Neural cell (in vitro differentiated cells): ENCODE measurements at regions not wholly inside any gene's neighbourhood (a gene's known extent, or its start where the extent isn't known, plus 50 kb on each side); places are given as distances from the start of the nearest gene placed in this dataset.

Experiments
- H2AFZ ChIP-seq: fragments of 200-600, 300-800 bp; sonication (generic), shearing (Covaris generic); 2 replicates; pipeline ENCODE4 v1.6.0; 2014; ENCODE audit warnings: low read depth, mild to moderate bottlenecking, antibody characterized with exemption, low read length, moderate library complexity
- H3F3A ChIP-seq: fragments of 200-600 bp; shearing (Covaris generic); 2 replicates; pipeline ENCODE4 v1.6.1; 2016; ENCODE audit warnings: mild to moderate bottlenecking, moderate library complexity, mixed read lengths, antibody characterized with exemption, low read length; ENCODE audit not compliant: insufficient read depth, poor library complexity, severe bottlenecking
- H3K27ac ChIP-seq: fragments of 200-600, 300-800 bp; sonication (generic), shearing (Covaris generic); 2 replicates; pipeline ENCODE4 v1.5.1; 2014; ENCODE audit warnings: mild to moderate bottlenecking, low read length, moderate library complexity
- H3K27me3 ChIP-seq: fragments of 300-800, 200-600 bp; sonication (generic), shearing (Covaris generic); 2 replicates; pipeline ENCODE4 v1.6.0; 2014; ENCODE audit warnings: mild to moderate bottlenecking, low read depth, low read length, moderate library complexity; ENCODE audit not compliant: insufficient read depth
- H3K36me3 ChIP-seq: fragments of 300-800, 200-600 bp; sonication (generic), shearing (Covaris generic); 2 replicates; pipeline ENCODE4 v1.5.1; 2014; ENCODE audit warnings: mild to moderate bottlenecking, antibody characterized with exemption, low read length, moderate library complexity; ENCODE audit not compliant: insufficient read depth
- H3K4me2 ChIP-seq: fragments of 300-800, 200-600 bp; sonication (generic), shearing (Covaris generic); 2 replicates; pipeline ENCODE4 v1.6.0; 2014; ENCODE audit warnings: mild to moderate bottlenecking, low read length
- H3K4me3 ChIP-seq: fragments of 300-800, 200-600 bp; sonication (generic), shearing (Covaris generic); 2 replicates; pipeline ENCODE4 v1.5.1; 2014; ENCODE audit warnings: mild to moderate bottlenecking, low read length, moderate library complexity
- H3K79me2 ChIP-seq: fragments of 200-600 bp; shearing (Covaris generic); replicated peaks from 2 replicates; pipeline ENCODE4 v1.6.0; 2014; ENCODE audit warnings: mild to moderate bottlenecking, low read length, moderate library complexity; ENCODE audit not compliant: insufficient read depth
- H3K9ac ChIP-seq: fragments of 300-800, 200-600 bp; sonication (generic), shearing (Covaris generic); 2 replicates; pipeline ENCODE4 v1.6.1; 2016; ENCODE audit warnings: mild to moderate bottlenecking, low read length, mixed read lengths
- H3K9me2 ChIP-seq: fragments of 200-600 bp; shearing (Covaris generic); 2 replicates; pipeline ENCODE4 v1.6.1; 2016; ENCODE audit warnings: mild to moderate bottlenecking, low read length, mixed read lengths; ENCODE audit not compliant: insufficient read depth
- H3K9me3 ChIP-seq: fragments of 200-600, 300-800 bp; sonication (generic), shearing (Covaris generic); 2 replicates; pipeline ENCODE4 v1.6.1; 2016; ENCODE audit warnings: mild to moderate bottlenecking, mixed run types, low read length, moderate library complexity, mixed read lengths
- H4K20me1 ChIP-seq: fragments of 200-600 bp; shearing (Covaris generic); 2 replicates; pipeline ENCODE4 v1.6.1; 2016; ENCODE audit warnings: mild to moderate bottlenecking, mixed run types; ENCODE audit not compliant: insufficient read depth
- EP300 ChIP-seq: fragments of 450-650 bp; conservative IDR thresholded peaks from 2 replicates; pipeline ENCODE4 v1.6.1; 2014; ENCODE audit warnings: antibody characterized with exemption, mild to moderate bottlenecking, moderate library complexity; ENCODE audit not compliant: poor library complexity, severe bottlenecking
- EZH2 ChIP-seq: fragments of 200-600, 300-800 bp; shearing (Covaris generic), sonication (generic); IDR thresholded peaks from 2 replicates; pipeline ENCODE4 v1.6.1; 2014; ENCODE audit warnings: antibody characterized with exemption, low read length, borderline replicate concordance, mild to moderate bottlenecking; ENCODE audit not compliant: insufficient read depth, poor library complexity, severe bottlenecking
- MXI1 ChIP-seq: fragments of 450-650 bp; conservative IDR thresholded peaks from 2 replicates; pipeline ENCODE4 v1.6.1; 2014; ENCODE audit warnings: antibody characterized with exemption, mild to moderate bottlenecking; ENCODE audit not compliant: poor library complexity, severe bottlenecking
- POLR2AphosphoS5 ChIP-seq: IDR thresholded peaks from 2 replicates; pipeline ENCODE4 v1.6.1; 2012
- RAD21 ChIP-seq: fragments of 450-650 bp; conservative IDR thresholded peaks from 2 replicates; pipeline ENCODE4 v1.6.1; 2014; ENCODE audit warnings: antibody characterized with exemption, mild to moderate bottlenecking, moderate library complexity
- SMC3 ChIP-seq: fragments of 450-650 bp; conservative IDR thresholded peaks from 2 replicates; pipeline ENCODE4 v1.6.1; 2014; ENCODE audit warnings: antibody characterized with exemption, mild to moderate bottlenecking, moderate library complexity; ENCODE audit not compliant: poor library complexity
- TAF1 ChIP-seq: IDR thresholded peaks from 2 replicates; pipeline ENCODE4 v1.6.1; 2012; ENCODE audit warnings: low read depth
- TF ChIP-seq, protein P1 (sequence below): fragments of 450-650 bp; IDR thresholded peaks from 2 replicates; pipeline ENCODE4 v1.5.1; 2014; ENCODE audit warnings: antibody characterized with exemption, mild to moderate bottlenecking, moderate library complexity; ENCODE audit not compliant: poor library complexity, severe bottlenecking
- TF ChIP-seq, protein P2 (sequence below): IDR thresholded peaks from 2 replicates; pipeline ENCODE4 v1.6.1; 2012; ENCODE audit warnings: borderline replicate concordance

DNA sequence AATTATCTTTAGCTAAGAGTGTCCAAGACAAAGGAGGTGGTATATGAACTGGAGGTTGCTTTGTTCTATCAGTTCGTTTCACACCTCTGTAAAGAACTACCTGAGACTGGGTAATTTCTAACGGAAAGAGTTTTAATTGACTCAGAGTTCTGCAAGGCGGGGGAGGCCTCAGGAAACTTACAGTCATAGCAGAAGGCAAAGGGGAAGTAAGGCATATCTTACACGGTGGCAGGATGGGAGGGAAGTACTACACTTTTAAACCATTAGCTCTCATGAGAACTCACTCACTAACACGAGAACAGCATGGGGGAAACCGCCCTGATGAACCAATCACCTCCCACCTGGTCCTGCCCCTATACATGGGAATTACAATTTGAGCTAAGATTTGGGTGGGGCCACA, 1202.3 kb upstream of the LRRTM3 start:
- Histone ChIP-seq H3K79me2 (no peaks in the 10 kb centered on the region), H3K27ac (no peak overlapping the region), H2AFZ (no peak overlapping the region)

DNA sequence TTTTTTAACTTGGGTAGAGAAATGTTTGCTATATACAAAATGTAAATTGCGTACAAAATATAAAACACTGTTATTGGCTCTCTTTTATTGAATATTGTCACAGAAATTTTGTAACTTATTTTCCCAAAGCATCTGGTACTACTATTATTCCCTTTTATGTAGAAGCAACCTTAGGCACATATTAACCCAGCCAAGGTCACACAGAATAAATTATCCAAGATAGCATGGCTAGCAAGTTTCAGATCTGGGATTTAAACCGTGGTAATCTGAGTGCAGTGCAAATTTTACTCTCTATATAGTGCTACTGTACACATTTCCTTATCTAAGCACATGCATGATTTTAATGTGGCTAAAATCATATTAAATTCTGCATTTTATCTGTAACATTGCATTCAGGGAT, 1190.5 kb upstream of the LRRTM3 start:
- H3K79me2 ChIP-seq = no peaks in the 10 kb centered on the region

More for the DNA sequence above, 1202.3 kb upstream of the LRRTM3 start:
- Histone ChIP-seq H3K36me3 (no peaks in the 10 kb centered on the region), H3K9me2 (no peaks in the 10 kb centered on the region), H3K4me2 (no peak overlapping the region), H3K9me3 (no peaks in the 10 kb centered on the region), H3K4me3 (no peak overlapping the region), H3F3A (no peaks in the 10 kb centered on the region), H3K9ac (no peak overlapping the region), H3K27me3 (no peaks in the 10 kb centered on the region), H4K20me1 (no peaks in the 10 kb centered on the region)
- TF ChIP-seq TAF1 (no peak), EZH2 (no peak), SMC3 (no peak), MXI1 (no peak), RAD21 (no peak), EP300 (no peak), POLR2AphosphoS5 (no peak)
- TF ChIP-seq, protein P1, sequence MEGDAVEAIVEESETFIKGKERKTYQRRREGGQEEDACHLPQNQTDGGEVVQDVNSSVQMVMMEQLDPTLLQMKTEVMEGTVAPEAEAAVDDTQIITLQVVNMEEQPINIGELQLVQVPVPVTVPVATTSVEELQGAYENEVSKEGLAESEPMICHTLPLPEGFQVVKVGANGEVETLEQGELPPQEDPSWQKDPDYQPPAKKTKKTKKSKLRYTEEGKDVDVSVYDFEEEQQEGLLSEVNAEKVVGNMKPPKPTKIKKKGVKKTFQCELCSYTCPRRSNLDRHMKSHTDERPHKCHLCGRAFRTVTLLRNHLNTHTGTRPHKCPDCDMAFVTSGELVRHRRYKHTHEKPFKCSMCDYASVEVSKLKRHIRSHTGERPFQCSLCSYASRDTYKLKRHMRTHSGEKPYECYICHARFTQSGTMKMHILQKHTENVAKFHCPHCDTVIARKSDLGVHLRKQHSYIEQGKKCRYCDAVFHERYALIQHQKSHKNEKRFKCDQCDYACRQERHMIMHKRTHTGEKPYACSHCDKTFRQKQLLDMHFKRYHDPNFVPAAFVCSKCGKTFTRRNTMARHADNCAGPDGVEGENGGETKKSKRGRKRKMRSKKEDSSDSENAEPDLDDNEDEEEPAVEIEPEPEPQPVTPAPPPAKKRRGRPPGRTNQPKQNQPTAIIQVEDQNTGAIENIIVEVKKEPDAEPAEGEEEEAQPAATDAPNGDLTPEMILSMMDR = no peak
- TF ChIP-seq, protein P2, sequence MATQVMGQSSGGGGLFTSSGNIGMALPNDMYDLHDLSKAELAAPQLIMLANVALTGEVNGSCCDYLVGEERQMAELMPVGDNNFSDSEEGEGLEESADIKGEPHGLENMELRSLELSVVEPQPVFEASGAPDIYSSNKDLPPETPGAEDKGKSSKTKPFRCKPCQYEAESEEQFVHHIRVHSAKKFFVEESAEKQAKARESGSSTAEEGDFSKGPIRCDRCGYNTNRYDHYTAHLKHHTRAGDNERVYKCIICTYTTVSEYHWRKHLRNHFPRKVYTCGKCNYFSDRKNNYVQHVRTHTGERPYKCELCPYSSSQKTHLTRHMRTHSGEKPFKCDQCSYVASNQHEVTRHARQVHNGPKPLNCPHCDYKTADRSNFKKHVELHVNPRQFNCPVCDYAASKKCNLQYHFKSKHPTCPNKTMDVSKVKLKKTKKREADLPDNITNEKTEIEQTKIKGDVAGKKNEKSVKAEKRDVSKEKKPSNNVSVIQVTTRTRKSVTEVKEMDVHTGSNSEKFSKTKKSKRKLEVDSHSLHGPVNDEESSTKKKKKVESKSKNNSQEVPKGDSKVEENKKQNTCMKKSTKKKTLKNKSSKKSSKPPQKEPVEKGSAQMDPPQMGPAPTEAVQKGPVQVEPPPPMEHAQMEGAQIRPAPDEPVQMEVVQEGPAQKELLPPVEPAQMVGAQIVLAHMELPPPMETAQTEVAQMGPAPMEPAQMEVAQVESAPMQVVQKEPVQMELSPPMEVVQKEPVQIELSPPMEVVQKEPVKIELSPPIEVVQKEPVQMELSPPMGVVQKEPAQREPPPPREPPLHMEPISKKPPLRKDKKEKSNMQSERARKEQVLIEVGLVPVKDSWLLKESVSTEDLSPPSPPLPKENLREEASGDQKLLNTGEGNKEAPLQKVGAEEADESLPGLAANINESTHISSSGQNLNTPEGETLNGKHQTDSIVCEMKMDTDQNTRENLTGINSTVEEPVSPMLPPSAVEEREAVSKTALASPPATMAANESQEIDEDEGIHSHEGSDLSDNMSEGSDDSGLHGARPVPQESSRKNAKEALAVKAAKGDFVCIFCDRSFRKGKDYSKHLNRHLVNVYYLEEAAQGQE = no peak

More for the DNA sequence above, 1190.5 kb upstream of the LRRTM3 start:
- Histone ChIP-seq H3K9ac (no peak overlapping the region), H3K4me3 (no peak overlapping the region), H3K36me3 (no peaks in the 10 kb centered on the region), H4K20me1 (no peaks in the 10 kb centered on the region), H3K4me2 (no peak overlapping the region), H2AFZ (no peak overlapping the region), H3K9me3 (no peaks in the 10 kb centered on the region), H3F3A (no peaks in the 10 kb centered on the region), H3K9me2 (no peaks in the 10 kb centered on the region), H3K27me3 (no peaks in the 10 kb centered on the region), H3K27ac (no peak overlapping the region)
- TF ChIP-seq SMC3 = no peak
- TF ChIP-seq POLR2AphosphoS5 = no peak
- no peak for TF ChIP-seq RAD21
- TF ChIP-seq, protein P2 = no peak
- TF ChIP-seq TAF1 = no peak
- no peak for TF ChIP-seq MXI1
- TF ChIP-seq, protein P1 = no peak
- no peak for TF ChIP-seq EZH2
- TF ChIP-seq EP300 = no peak
